Kasumi-1 (cell line): ENCODE measurements at regions not wholly inside any gene's neighbourhood (a gene's known extent, or its start where the extent isn't known, plus 50 kb on each side); places are given as distances from the start of the nearest gene placed in this dataset.

Experiments
- DNase-seq, 2 experiments: peaks; one replicate each; lab custom pipeline; 2025; lab: John Stamatoyannopoulos, UW

- no peak for DNase-seq
These were observed 80.8 kb upstream of the PDE5A start for GRCh38 chr4:119709418-119709817.

- DNase-seq = no peak
These were observed 78.7 kb upstream of the PDE5A start for GRCh38 chr4:119707336-119707735.

GRCh38 chr4:119706804-119707203 lies 78.2 kb upstream of the PDE5A start:
- DNase-seq = no peak

GRCh38 chr4:119697887-119698393 lies 69.3 kb upstream of the PDE5A start:
- DNase-seq = no peak

GRCh38 chr4:119696963-119697362 lies 68.4 kb upstream of the PDE5A start:
- DNase-seq = no peak

- no peak for DNase-seq
These were observed 66.6 kb upstream of the PDE5A start for GRCh38 chr4:119695216-119695615.

GRCh38 chr4:119693126-119693525 lies 64.5 kb upstream of the PDE5A start:
- no peak for DNase-seq

- no peak for DNase-seq
These were observed 63.4 kb upstream of the PDE5A start for GRCh38 chr4:119692001-119692400.

- no peak for DNase-seq
These were observed 62.3 kb upstream of the PDE5A start for GRCh38 chr4:119690871-119691270.

- no peak for DNase-seq
These were observed 59.8 kb upstream of the PDE5A start for GRCh38 chr4:119688446-119688845.

- no peak for DNase-seq
These were observed 55.9 kb upstream of the PDE5A start for GRCh38 chr4:119684463-119684862.

- no peak for DNase-seq
These were observed 54.9 kb upstream of the PDE5A start for GRCh38 chr4:119683518-119683917.

GRCh38 chr4:119682099-119682498 lies 53.5 kb upstream of the PDE5A start:
- no peak for DNase-seq

GRCh38 chr4:119679251-119679650 lies 50.6 kb upstream of the PDE5A start:
- no peak for DNase-seq

GRCh38 chr4:119678761-119679160 lies 50.2 kb upstream of the PDE5A start:
- no peak for DNase-seq
